IPS-NIHi11 (cell line): ENCODE measurements at regions not wholly inside any gene's neighbourhood (a gene's known extent, or its start where the extent isn't known, plus 50 kb on each side); places are given as distances from the start of the nearest gene placed in this dataset.

Experiments
- DNase-seq: peaks from one replicate; pipeline ENCODE4 v3.0.0; 2012; ENCODE audit warnings: mixed read lengths, low spot score

DNA sequence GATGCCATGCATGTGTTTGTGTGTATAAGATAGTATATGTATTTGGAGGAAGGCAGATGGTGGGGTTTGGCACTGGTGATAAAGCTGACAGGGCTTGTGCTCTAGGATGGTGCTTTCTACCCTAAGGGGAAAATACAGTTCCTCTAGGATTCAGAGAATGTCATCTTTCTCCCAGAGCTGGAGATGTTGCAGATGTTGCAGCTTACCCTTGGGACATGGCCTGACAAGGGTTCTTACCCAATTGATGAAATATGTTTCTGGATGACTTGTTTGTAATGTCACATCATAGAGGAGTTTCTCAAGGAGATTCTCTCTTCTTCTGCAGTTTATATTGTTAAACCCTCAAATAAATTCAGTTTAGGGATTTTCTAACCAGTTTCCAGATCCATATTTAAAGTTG is 52.5 kb upstream of the PITX2 start:
- DNase-seq: no peak

GRCh38 chr4:110676241-110676640 is 53.4 kb upstream of the PITX2 start:
- no peak for DNase-seq

DNA sequence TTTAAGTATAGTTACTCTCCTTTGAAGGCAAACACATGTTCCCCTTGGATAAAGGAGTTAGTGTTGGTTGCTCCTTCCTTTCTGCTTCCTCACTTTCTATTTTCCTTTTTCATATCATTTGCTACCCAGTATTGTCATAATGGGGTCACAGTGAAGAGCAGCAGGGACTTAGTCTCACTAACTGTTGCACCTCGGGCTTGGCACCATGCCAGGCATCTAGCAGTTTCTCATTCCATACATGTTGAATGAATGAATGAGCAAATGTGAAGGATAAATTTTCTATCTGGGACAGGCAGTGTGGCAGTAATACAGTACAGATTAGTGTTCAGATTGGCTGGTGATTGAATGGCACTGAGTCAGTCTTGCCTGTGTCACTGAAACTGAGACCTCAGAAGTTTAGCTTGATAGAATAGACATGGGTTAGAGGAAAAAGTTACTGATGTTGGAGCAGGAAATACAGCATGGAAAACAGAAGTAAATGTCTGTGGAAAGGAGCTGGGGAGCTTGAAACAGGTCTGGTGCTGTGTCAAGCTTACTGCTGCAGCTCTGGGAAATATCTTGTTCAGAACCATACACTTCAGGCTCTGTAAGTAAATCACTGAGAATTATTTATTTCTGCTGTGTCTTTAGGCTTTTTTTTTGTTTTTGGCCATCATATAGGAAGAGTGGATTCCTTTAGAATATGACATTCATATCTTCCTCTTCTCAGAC is 55.8 kb upstream of the PITX2 start:
- DNase-seq: no peak

- peak; percentile 14 for DNase-seq
These were observed 57.4 kb upstream of the PITX2 start for GRCh38 chr4:110680265-110680664.

DNA sequence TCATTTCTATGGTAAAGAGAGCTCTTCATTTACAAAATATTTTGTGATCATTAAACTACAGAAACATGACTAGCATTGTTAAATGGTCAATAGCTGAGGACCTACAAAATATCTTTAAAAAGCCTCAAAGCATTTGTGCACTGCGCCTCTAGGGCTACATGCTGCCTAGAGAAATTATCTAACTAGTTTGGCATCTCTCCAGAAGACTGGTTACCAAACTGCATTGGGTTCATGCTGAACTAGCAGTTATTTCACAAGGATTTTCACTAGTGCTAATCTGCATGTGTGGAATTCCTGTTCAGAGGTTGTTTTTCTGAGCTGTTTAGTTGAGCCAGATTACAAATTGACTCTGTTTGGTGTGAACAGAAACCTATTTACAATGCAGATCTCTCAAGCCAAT is 58.5 kb upstream of the PITX2 start:
- DNase-seq: no peak

GRCh38 chr4:110682311-110682710 is 59.4 kb upstream of the PITX2 start:
- no peak for DNase-seq

- no peak for DNase-seq
These were observed 60.7 kb upstream of the PITX2 start for GRCh38 chr4:110683601-110684000.

DNA sequence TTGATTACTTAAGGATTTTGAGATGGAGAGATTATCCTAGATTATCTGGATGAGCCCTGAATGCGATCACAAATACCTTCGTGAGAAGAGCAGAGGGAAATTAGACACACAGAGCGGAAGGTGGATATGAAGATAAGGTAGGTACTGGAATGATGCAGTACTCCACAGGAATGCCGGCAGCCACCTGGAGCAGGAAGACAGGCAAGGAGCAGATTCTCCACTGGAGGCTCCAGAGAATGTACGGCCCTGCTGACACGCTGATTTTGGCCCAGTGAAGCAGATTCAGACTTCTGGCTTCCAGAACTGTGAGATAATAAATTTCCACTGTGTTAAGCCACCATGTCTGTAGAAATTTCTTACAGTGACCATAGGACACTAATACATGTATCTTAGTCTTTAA is 79.4 kb upstream of the PITX2 start:
- DNase-seq: no peak

GRCh38 chr4:110704748-110705439 is 82.0 kb upstream of the PITX2 start:
- no peak for DNase-seq

- no peak for DNase-seq
These were observed 82.5 kb upstream of the PITX2 start for GRCh38 chr4:110705440-110705782.

GRCh38 chr4:110710070-110710469 is 87.2 kb upstream of the PITX2 start:
- no peak for DNase-seq

DNA sequence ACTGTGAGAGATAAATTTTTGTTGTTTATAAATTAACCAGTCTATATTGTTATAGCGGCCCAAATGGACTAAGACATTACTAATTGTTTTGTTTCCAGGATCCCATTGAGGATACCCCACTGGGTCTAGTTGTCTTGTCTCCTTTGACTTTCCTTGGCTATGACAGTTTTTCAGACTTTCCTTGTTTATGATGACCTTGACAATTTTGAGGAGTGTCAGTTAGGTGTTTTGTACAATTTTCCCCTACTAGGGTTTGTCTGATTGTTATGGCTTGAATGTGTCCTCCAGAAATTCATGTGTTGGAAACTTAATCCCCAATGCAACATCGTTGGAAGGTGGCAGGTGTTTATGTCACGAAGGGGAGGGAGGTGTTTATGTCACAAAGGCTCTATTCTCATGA is 89.6 kb upstream of the PITX2 start:
- DNase-seq: no peak

DNA sequence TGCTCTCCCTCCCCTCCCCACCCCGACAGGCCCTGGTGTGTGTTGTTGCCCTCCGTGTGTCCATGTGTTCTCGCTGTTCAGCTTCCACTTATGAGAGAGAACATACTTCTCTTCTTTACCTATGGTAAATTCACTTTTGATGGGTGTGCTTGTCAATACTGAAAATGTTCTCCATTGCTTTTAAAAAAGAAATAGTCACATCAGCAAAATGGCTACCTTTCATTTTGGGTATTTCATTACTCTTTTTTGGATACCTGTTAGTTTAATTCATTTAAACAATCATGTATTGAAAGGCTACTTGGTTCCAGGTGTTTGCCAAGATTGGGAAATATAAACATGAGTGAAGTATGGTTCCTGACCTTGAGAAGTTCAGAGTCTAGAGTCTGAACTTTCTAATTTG is 107.4 kb upstream of the PITX2 start:
- no peak for DNase-seq

- no peak for DNase-seq
These were observed 111.0 kb upstream of the PITX2 start for GRCh38 chr4:110733901-110734300.

- no peak for DNase-seq
These were observed 112.8 kb upstream of the PITX2 start for GRCh38 chr4:110735686-110736085.

- DNase-seq: no peak
These were observed 115.1 kb upstream of the PITX2 start for GRCh38 chr4:110737931-110738330.

GRCh38 chr4:110742143-110742542 is 119.3 kb upstream of the PITX2 start:
- DNase-seq: no peak

- DNase-seq: no peak
These were observed 125.2 kb upstream of the PITX2 start for GRCh38 chr4:110748071-110748470.

DNA sequence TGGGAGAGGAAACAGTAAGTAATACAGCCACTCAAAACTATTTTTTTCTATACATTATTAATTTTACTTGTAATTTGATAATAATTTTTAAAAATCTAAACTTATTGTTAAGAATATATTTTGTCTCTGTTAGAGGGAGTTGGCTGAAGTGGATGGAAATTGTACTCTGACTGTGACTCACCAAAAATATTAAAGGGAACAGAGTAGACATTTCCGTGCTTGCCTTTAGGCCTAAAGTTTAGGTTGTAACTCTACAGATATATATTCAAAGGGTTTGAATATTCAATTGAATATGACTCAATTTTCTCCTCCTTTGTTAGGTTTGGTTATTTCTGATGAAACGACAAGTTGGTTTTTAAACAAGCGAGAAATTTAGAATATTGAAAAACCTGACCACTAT is 128.3 kb upstream of the PITX2 start:
- no peak for DNase-seq

DNA sequence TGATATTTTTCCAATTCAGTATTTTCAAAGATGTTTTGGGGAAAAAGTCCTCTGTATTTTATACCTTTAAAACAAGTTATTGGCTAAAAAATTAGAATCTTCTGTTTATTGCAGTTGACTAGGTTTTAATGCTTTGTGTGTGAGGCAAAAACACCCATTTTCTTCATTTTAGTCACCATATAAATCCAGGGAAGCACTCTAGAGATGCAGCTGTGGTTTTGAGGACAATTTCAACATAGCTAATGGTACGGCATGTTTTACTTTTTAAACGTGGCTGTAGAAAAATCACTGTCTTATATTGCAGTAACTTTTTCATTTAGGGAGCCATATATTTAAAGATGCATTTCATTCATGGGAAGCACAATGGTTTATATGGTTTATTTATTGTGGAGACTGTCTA is 129.1 kb upstream of the PITX2 start:
- DNase-seq: no peak

GRCh38 chr4:110753466-110753865 is 130.6 kb upstream of the PITX2 start:
- no peak for DNase-seq

GRCh38 chr4:110754716-110755115 is 131.8 kb upstream of the PITX2 start:
- no peak for DNase-seq

GRCh38 chr4:110769578-110769977 is 146.7 kb upstream of the PITX2 start:
- DNase-seq: no peak

- no peak for DNase-seq
These were observed 147.5 kb upstream of the PITX2 start for GRCh38 chr4:110770353-110770752.
